MM.1S (cell line): ENCODE measurements at regions not wholly inside any gene's neighbourhood (a gene's known extent, or its start where the extent isn't known, plus 50 kb on each side); places are given as distances from the start of the nearest gene placed in this dataset.

Experiments
- EZH2 ChIP-seq: fragments of 300-600 bp; sonication (generic); optimal IDR thresholded peaks from 2 replicates; pipeline ENCODE3; 2017; ENCODE audit warnings: low read depth, mild to moderate bottlenecking, antibody characterized with exemption, low read length, mixed read lengths
- TF ChIP-seq, protein P1 (sequence below): fragments of 300-600 bp; sonication (generic); IDR thresholded peaks from 2 replicates; pipeline ENCODE4 v1.5.1; 2016; ENCODE audit warnings: antibody characterized with exemption, low read length, mixed read lengths

DNA sequence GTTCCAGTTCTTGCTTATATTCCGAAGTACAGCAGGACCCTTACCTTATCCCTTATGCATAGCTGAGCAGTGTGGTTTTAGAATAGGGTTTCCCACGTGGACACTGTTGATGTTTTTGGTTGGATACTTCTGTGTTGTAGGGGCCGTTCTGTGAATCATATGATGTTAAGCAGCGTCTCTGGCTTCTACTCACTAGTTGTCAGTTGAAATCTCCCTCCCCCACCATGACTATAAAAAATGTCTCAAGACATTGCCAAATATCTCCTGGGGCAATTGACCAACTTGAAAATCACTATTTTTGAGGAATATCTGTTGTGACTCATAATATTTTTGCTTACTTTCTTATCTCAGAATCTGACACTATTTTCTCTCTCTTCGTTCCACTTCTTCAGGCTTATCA is 713.7 kb downstream of the TSN start:
- TF ChIP-seq, protein P1, sequence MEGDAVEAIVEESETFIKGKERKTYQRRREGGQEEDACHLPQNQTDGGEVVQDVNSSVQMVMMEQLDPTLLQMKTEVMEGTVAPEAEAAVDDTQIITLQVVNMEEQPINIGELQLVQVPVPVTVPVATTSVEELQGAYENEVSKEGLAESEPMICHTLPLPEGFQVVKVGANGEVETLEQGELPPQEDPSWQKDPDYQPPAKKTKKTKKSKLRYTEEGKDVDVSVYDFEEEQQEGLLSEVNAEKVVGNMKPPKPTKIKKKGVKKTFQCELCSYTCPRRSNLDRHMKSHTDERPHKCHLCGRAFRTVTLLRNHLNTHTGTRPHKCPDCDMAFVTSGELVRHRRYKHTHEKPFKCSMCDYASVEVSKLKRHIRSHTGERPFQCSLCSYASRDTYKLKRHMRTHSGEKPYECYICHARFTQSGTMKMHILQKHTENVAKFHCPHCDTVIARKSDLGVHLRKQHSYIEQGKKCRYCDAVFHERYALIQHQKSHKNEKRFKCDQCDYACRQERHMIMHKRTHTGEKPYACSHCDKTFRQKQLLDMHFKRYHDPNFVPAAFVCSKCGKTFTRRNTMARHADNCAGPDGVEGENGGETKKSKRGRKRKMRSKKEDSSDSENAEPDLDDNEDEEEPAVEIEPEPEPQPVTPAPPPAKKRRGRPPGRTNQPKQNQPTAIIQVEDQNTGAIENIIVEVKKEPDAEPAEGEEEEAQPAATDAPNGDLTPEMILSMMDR, result no peak
- TF ChIP-seq EZH2, result no peak
